Left lung (tissue), 4 donors: ENCODE measurements at regions not wholly inside any gene's neighbourhood (a gene's known extent, or its start where the extent isn't known, plus 50 kb on each side); places are given as distances from the start of the nearest gene placed in this dataset.

Experiments used
- ATAC-seq: fragments of 200-7000 bp; cut with Tn5 transposase; one replicate; pipeline ENCODE4 v1.9.1; 2020; ENCODE audit warnings: moderate library complexity
- DNase-seq, 4 donors: peaks; one replicate each; pipeline ENCODE4 v3.0.0-alpha.2; 2013 to 2020
- H3K27ac ChIP-seq, 2 donors: fragments of 200-600 bp; sonication (generic) in 1 of 2; one replicate each; pipeline versions ENCODE4 v1.5.0 to v1.8.0; 2020 to 2021
- H3K27me3 ChIP-seq, 2 donors: fragments of 200-600 bp; sonication (generic) in 1 of 2; one replicate each; pipeline versions ENCODE4 v1.5.0 to v1.8.0; 2020 to 2021
- H3K36me3 ChIP-seq, 2 donors: fragments of 200-600 bp; sonication (generic) in 1 of 2; one replicate each; pipeline versions ENCODE4 v1.5.0 to v1.8.0; 2020 to 2021
- H3K4me1 ChIP-seq, 2 donors: fragments of 200-600 bp; one replicate each; pipeline ENCODE4 v1.8.0; 2021
- H3K4me3 ChIP-seq, 2 donors: fragments of 200-600 bp; sonication (generic) in 1 of 2; one replicate each; pipeline versions ENCODE4 v1.5.0 to v1.8.0; 2020 to 2021; ENCODE audit warnings: mild to moderate bottlenecking in 1 of 2
- H3K9me3 ChIP-seq, 2 donors: fragments of 200-600 bp; sonication (generic) in 1 of 2; one replicate each; pipeline versions ENCODE4 v1.5.0 to v1.8.0; 2020 to 2021
- intact Hi-C, 2 donors: fragments of 100-400 bp; cut with DNase I; formaldehyde crosslinking; loops; one replicate each; pipeline versions ENCODE4 v1.11.2 to v1.14.2; 2022
- TF ChIP-seq, protein P1 (sequence below), 2 donors: fragments of 200-600 bp; sonication (generic) in 1 of 2; IDR thresholded peaks; one replicate each; pipeline versions ENCODE4 v1.5.0 to v1.8.0; 2021; ENCODE audit warnings: antibody characterized with exemption in 2 of 2
- donor health status: DM: no; HTN: yes; CAD: no.
- donor health status: DM: no; HTN: no; CAD: no.

GRCh38 chr4:176569301-176569700 is 223.4 kb downstream of the VEGFC start:
- ATAC-seq (no peak), DNase-seq (no peak)
- H3K4me3 ChIP-seq = no peak overlapping the region
- TF ChIP-seq, protein P1, sequence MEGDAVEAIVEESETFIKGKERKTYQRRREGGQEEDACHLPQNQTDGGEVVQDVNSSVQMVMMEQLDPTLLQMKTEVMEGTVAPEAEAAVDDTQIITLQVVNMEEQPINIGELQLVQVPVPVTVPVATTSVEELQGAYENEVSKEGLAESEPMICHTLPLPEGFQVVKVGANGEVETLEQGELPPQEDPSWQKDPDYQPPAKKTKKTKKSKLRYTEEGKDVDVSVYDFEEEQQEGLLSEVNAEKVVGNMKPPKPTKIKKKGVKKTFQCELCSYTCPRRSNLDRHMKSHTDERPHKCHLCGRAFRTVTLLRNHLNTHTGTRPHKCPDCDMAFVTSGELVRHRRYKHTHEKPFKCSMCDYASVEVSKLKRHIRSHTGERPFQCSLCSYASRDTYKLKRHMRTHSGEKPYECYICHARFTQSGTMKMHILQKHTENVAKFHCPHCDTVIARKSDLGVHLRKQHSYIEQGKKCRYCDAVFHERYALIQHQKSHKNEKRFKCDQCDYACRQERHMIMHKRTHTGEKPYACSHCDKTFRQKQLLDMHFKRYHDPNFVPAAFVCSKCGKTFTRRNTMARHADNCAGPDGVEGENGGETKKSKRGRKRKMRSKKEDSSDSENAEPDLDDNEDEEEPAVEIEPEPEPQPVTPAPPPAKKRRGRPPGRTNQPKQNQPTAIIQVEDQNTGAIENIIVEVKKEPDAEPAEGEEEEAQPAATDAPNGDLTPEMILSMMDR (IDR thresholded peaks at IDR 0.05) = no peak
- intact Hi-C loops = no loop called here
- no peaks in the 10 kb centered on the region for H3K27me3 ChIP-seq
- H3K4me1 ChIP-seq = no peaks in the 10 kb centered on the region
- H3K27ac ChIP-seq = no peak overlapping the region
- H3K36me3 ChIP-seq = no peaks in the 10 kb centered on the region
- no peaks in the 10 kb centered on the region for H3K9me3 ChIP-seq

- no peaks in the 10 kb centered on the region for H3K36me3 ChIP-seq
- no peak overlapping the region for H3K27ac ChIP-seq
- H3K27me3 ChIP-seq = no peaks in the 10 kb centered on the region
- ATAC-seq = no peak
- no peak for DNase-seq
- intact Hi-C loops = no loop called here
- no peak overlapping the region for H3K4me3 ChIP-seq
- H3K4me1 ChIP-seq = no peaks in the 10 kb centered on the region
- no peaks in the 10 kb centered on the region for H3K9me3 ChIP-seq
- TF ChIP-seq, protein P1 (IDR thresholded peaks at IDR 0.05) = no peak
Observed at GRCh38 chr4:176571206-176571605, 221.5 kb downstream of the VEGFC start.

DNA sequence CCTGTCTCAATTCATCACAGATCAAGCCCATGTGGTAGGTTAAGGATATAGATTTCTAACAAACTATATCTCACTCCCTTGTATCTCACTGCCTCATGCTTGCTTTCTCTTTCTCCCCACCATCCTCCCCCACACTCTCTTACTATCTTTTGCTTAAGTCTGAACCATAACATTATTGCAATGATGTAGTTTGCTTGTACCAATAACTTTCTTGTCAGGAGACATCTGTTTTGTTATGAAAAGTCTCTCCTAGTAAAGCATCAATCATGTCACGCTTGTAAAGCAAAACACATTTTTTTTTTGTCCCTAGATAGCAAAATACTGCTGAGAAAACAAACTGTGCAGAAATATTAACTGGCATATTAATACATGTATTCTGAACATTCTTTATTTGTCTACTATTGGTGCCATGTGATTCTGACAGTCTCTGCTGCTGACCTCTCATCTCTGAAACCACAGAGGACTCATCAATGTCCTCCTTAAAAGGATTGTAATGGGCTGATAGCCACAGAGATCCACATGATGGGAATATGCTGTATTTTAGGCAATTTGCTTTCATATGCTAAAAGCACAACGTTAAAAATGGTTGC is 217.5 kb downstream of the VEGFC start:
- Histone ChIP-seq H3K4me1 (no peaks in the 10 kb centered on the region), H3K4me3 (no peak overlapping the region), H3K36me3 (no peaks in the 10 kb centered on the region), H3K27ac (no peak overlapping the region), H3K27me3 (no peaks in the 10 kb centered on the region), H3K9me3 (no peaks in the 10 kb centered on the region)
- TF ChIP-seq, protein P1 (IDR thresholded peaks at IDR 0.05) = no peak
- DNase-seq = peak in 1 of 4 donors; percentile 48
- intact Hi-C loops = no loop called here
- ATAC-seq = peak; percentile 25

DNA sequence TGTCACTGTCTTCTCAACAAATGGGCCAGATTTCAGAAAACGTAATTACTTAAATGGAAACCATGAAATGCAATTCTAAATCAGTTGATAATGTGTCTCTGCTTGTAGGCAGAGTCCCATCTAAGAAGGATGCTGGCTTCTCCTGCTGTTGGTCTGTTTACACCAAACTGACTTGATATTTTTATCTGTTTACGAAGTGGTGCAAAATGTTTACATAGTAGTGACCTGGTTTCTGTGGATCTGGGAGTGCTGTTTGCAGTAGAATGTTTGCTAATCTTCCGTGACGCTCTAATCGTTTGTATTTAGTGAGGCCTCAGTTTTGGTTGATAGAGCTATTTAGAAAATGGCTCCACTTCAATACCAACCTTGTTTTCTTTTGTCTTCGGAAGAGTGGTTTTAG is 213.5 kb downstream of the VEGFC start:
- Histone ChIP-seq H3K36me3 (no peaks in the 10 kb centered on the region), H3K27me3 (no peaks in the 10 kb centered on the region), H3K9me3 (no peaks in the 10 kb centered on the region), H3K27ac (no peak overlapping the region), H3K4me3 (no peak overlapping the region), H3K4me1 (no peaks in the 10 kb centered on the region)
- peak in 1 of 4 donors; percentile 30 for DNase-seq
- TF ChIP-seq, protein P1 (IDR thresholded peaks at IDR 0.05) = no peak
- intact Hi-C loops = no loop called here
- ATAC-seq = no peak

- no peaks in the 10 kb centered on the region for H3K4me1 ChIP-seq
- DNase-seq (no peak), ATAC-seq (no peak)
- TF ChIP-seq, protein P1 (IDR thresholded peaks at IDR 0.05) = no peak
- H3K4me3 ChIP-seq = no peak overlapping the region
- intact Hi-C loops = no loop called here
- no peaks in the 10 kb centered on the region for H3K27me3 ChIP-seq
- H3K36me3 ChIP-seq = no peaks in the 10 kb centered on the region
- H3K9me3 ChIP-seq = no peaks in the 10 kb centered on the region
- no peak overlapping the region for H3K27ac ChIP-seq
Observed at GRCh38 chr4:176583278-176583677, 209.4 kb downstream of the VEGFC start.
